AG04450 (cell line): ENCODE measurements at regions not wholly inside any gene's neighbourhood (a gene's known extent, or its start where the extent isn't known, plus 50 kb on each side); places are given as distances from the start of the nearest gene placed in this dataset.
"Not testable (repeated sequence)": the region's sequence is repeated elsewhere in the genome, so short reads cannot be mapped to it uniquely, and the experiment has no call there.

Source experiments
- CTCF ChIA-PET: fragments of 300-600, 350-600 bp; formaldehyde crosslinking; extraction: SDS; loops from one replicate; lab custom pipeline; 2022; ENCODE audit warnings: antibody characterized with exemption, inconsistent platforms; lab: Charles Lee
- POLR2A ChIA-PET: fragments of 350-600 bp; formaldehyde crosslinking; extraction: SDS; loops from one replicate; lab custom pipeline; 2021; ENCODE audit warnings: antibody characterized with exemption, inconsistent platforms; lab: Yijun Ruan, JAX
- DNase-seq: peaks from one replicate; pipeline ENCODE4 v3.0.0-alpha.2; 2011; ENCODE audit warnings: low read depth, low spot score
- H3K27ac ChIP-seq: one replicate; pipeline ENCODE4 v1.5.1; 2012; ENCODE audit warnings: low read depth, low read length, control low read depth
- H3K27me3 ChIP-seq: one replicate; pipeline ENCODE4 v1.6.0; 2012; ENCODE audit warnings: low read length; ENCODE audit not compliant: control insufficient read depth, insufficient read depth
- H3K4me3 ChIP-seq: 2 replicates; pipeline ENCODE4 v1.5.1; 2011; ENCODE audit warnings: mild to moderate bottlenecking, low read depth, low read length, control low read depth
- H3K9me3 ChIP-seq: 2 replicates; pipeline ENCODE4 v1.5.1; 2012; ENCODE audit warnings: low read length; ENCODE audit not compliant: control insufficient read depth, insufficient read depth
- TF ChIP-seq, protein P1 (sequence below): IDR thresholded peaks from 2 replicates; pipeline ENCODE4 v1.5.1; 2011; ENCODE audit warnings: low read depth, low read length, control low read depth, inconsistent platforms

GRCh38 chr6:14888575-14889000 lies 357.3 kb upstream of the JARID2 start:
- Histone ChIP-seq H3K27me3 (no peaks in the 10 kb centered on the region), H3K27ac (peak overlapping the region; percentile 0), H3K4me3 (no peak overlapping the region), H3K9me3 (no peaks in the 10 kb centered on the region)
- POLR2A ChIA-PET = no interaction called here
- DNase-seq = no peak
- TF ChIP-seq, protein P1, sequence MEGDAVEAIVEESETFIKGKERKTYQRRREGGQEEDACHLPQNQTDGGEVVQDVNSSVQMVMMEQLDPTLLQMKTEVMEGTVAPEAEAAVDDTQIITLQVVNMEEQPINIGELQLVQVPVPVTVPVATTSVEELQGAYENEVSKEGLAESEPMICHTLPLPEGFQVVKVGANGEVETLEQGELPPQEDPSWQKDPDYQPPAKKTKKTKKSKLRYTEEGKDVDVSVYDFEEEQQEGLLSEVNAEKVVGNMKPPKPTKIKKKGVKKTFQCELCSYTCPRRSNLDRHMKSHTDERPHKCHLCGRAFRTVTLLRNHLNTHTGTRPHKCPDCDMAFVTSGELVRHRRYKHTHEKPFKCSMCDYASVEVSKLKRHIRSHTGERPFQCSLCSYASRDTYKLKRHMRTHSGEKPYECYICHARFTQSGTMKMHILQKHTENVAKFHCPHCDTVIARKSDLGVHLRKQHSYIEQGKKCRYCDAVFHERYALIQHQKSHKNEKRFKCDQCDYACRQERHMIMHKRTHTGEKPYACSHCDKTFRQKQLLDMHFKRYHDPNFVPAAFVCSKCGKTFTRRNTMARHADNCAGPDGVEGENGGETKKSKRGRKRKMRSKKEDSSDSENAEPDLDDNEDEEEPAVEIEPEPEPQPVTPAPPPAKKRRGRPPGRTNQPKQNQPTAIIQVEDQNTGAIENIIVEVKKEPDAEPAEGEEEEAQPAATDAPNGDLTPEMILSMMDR = no peak
- CTCF ChIA-PET = no interaction called here

DNA sequence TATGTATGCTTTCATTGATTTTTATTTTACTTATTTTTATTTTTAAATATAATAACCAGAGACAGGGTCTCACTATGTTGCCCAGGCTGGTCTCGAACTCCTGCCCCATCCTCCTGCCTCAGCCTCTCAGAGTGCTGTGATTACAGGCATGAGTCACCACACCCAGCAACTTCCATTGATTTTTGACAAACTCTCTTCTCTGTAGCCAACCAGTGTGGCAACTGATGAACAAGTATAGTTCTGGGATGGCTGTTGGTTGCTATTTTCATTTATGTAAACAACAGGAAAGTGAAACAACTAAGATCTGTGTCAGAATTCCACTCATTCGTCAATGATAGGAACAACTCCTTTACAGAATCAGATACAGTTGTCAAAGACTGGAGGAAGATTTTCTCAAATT lies 356.7 kb upstream of the JARID2 start:
- TF ChIP-seq, protein P1 = no peak
- ChIA-PET POLR2A (no interaction called here), CTCF (no interaction called here)
- Histone ChIP-seq H3K4me3 (no peak overlapping the region), H3K27me3 (no peaks in the 10 kb centered on the region), H3K9me3 (no peaks in the 10 kb centered on the region), H3K27ac (no peak overlapping the region)
- no peak for DNase-seq

GRCh38 chr6:14889611-14890593 lies 356.0 kb upstream of the JARID2 start:
- no peak for DNase-seq
- TF ChIP-seq, protein P1 = no peak
- Histone ChIP-seq H3K4me3 (no peak overlapping the region), H3K9me3 (no peaks in the 10 kb centered on the region), H3K27me3 (no peaks in the 10 kb centered on the region), H3K27ac (no peak overlapping the region)
- ChIA-PET CTCF (no interaction called here), POLR2A (no interaction called here)

DNA sequence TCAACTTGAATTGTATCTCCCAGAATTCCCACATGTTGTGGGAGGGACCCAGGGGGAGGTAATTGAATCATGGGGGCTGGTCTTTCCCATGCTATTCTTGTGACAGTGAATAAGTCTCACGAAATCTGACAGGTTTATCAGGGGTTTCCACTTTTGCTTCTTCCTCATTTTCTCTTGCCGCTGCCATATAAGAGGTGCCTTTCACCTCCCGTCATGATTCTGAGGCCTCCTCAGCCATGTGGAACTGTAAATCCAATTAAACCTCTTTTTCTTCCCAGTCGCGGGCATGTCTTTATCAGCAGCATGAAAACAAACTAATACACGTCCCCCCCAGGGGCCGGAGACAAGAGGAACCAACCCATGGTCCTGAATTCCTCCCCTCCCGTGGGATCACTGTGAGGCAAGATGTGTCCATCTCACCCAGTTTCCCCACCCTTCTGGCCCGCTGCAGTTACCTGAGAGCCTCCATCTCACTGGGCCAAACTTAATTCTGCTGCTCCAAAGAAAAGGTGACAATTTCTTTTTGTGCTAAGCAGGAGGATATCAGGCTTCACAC lies 354.0 kb upstream of the JARID2 start:
- H3K4me3 ChIP-seq, H3K27me3 ChIP-seq, H3K9me3 ChIP-seq, DNase-seq, H3K27ac ChIP-seq, CTCF ChIA-PET, POLR2A ChIA-PET: not testable (repeated sequence)

DNA sequence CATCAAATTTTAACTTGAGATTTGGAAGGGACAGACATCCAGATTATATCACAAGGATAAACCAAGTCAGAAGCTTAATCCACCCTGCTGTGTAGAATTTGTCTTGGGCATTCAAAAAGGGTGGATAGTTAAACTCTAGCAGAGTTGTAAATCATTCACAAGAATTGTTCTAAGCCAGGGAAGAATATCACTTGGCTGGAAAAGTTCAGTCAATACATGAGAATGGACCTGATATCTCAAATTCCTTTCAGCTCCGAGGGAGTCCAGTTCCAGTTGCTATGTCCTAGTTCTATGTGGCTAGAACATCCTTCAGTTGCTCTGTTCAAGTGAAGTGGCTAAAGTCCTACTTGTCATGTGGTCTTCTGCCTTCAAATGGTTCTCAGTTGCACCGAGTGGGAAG lies 351.8 kb upstream of the JARID2 start:
- no peak for DNase-seq
- no peaks in the 10 kb centered on the region for H3K9me3 ChIP-seq
- CTCF ChIA-PET = no interaction called here

More for the DNA sequence above, 351.8 kb upstream of the JARID2 start:
- TF ChIP-seq, protein P1 = no peak
- Histone ChIP-seq H3K27ac (no peak overlapping the region), H3K4me3 (no peak overlapping the region), H3K27me3 (no peaks in the 10 kb centered on the region)
- POLR2A ChIA-PET = no interaction called here
